Fibroblast of lung (primary cell): ENCODE measurements at regions not wholly inside any gene's neighbourhood (a gene's known extent, or its start where the extent isn't known, plus 50 kb on each side); places are given as distances from the start of the nearest gene placed in this dataset.

ENCODE experiments used
- DNase-seq, 2 donors: peaks; one replicate each; pipeline versions ENCODE4 v3.0.0 to v3.0.0-alpha.2; 2010; ENCODE audit warnings: low read depth in 2 of 2
- H2AFZ ChIP-seq: 2 replicates; pipeline ENCODE4 v1.5.1; 2012; ENCODE audit warnings: low read length, control low read depth, inconsistent platforms
- H3K27ac ChIP-seq: 2 replicates; pipeline ENCODE4 v1.5.1; 2011; ENCODE audit warnings: low read length, control low read depth; ENCODE audit not compliant: insufficient read depth
- H3K27me3 ChIP-seq: 2 replicates; pipeline ENCODE4 v1.5.1; 2011; ENCODE audit warnings: mild to moderate bottlenecking, low read length; ENCODE audit not compliant: control insufficient read depth, insufficient read depth
- H3K36me3 ChIP-seq: 2 replicates; pipeline ENCODE4 v1.5.1; 2011; ENCODE audit warnings: low read length; ENCODE audit not compliant: control insufficient read depth, insufficient read depth
- H3K4me1 ChIP-seq: 2 replicates; pipeline ENCODE4 v1.5.1; 2011; ENCODE audit warnings: low read length; ENCODE audit not compliant: control insufficient read depth, insufficient read depth; ENCODE audit errors: extremely low read depth
- H3K4me2 ChIP-seq: 2 replicates; pipeline ENCODE4 v1.5.1; 2011; ENCODE audit warnings: low read length, control low read depth; ENCODE audit not compliant: insufficient read depth; ENCODE audit errors: extremely low read depth
- H3K4me3 ChIP-seq, 4 experiments: fragments of 200-600 bp in 1 of 4; sonication (generic) in 1 of 4; replicated peaks in 1 of 4; 2 replicates each; pipeline ENCODE4 v1.5.1; 2011 to 2016; ENCODE audit warnings: low read length in 4 of 4, low read depth in 3 of 4, mild to moderate bottlenecking in 3 of 4, control low read depth in 2 of 4, inconsistent platforms in 1 of 4, mixed read lengths in 1 of 4; ENCODE audit not compliant: insufficient read depth in 1 of 4; ENCODE audit errors: control extremely low read depth in 1 of 4
- H3K79me2 ChIP-seq: 2 replicates; pipeline ENCODE4 v1.5.1; 2012; ENCODE audit warnings: mild to moderate bottlenecking, low read length, inconsistent platforms; ENCODE audit not compliant: control insufficient read depth, insufficient read depth
- H3K9ac ChIP-seq: 2 replicates; pipeline ENCODE4 v1.5.1; 2011; ENCODE audit warnings: mild to moderate bottlenecking, low read length, control low read depth; ENCODE audit not compliant: insufficient read depth
- H3K9me3 ChIP-seq: 2 replicates; pipeline ENCODE4 v1.5.1; 2012; ENCODE audit warnings: low read depth, low read length; ENCODE audit not compliant: control insufficient read depth, insufficient read depth
- H4K20me1 ChIP-seq: 2 replicates; pipeline ENCODE4 v1.5.1; 2011; ENCODE audit warnings: low read length; ENCODE audit not compliant: control insufficient read depth, insufficient read depth; ENCODE audit errors: extremely low read depth
- EZH2 ChIP-seq: IDR thresholded peaks from 2 replicates; pipeline ENCODE4 v1.5.1; 2012; ENCODE audit warnings: low read length, control low read depth, mild to moderate bottlenecking; ENCODE audit errors: missing control alignments
- TF ChIP-seq, protein P1 (sequence below), 2 donors: IDR thresholded peaks in 1 of 2; conservative IDR thresholded peaks in 1 of 2; 1 replicate in 1 of 2; 2 replicates in 1 of 2; pipeline ENCODE4 v1.5.1; 2011 to 2012; ENCODE audit warnings: low read length in 2 of 2, control low read depth in 1 of 2, inconsistent platforms in 1 of 2, low read depth in 1 of 2, mild to moderate bottlenecking in 1 of 2

DNA sequence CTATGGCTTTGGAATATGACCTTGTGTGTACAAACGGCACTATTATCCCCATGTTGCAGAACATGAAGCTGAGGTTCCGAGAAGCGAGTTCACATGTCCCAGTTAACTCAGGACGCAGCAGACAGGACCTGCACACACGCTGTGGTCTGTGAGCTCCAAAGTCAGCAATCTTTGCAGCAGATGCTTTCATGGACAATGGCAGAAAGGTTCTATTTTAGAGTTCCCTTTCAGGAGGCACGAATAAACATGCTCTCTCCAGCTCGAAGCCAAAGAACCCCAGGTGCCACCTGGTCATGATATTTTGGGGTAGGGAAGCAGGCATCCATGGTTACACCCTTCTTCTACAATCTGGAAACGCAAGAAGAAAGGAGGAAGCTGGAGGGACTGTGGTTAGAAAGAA is 412.0 kb downstream of the TMEM114 start:
- Histone ChIP-seq H2AFZ (no peak overlapping the region), H4K20me1 (no peaks in the 10 kb centered on the region), H3K27ac (no peak overlapping the region), H3K4me3 (no peak overlapping the region), H3K27me3 (no peaks in the 10 kb centered on the region), H3K79me2 (no peaks in the 10 kb centered on the region), H3K4me1 (no peaks in the 10 kb centered on the region), H3K9ac (no peak overlapping the region), H3K36me3 (no peaks in the 10 kb centered on the region), H3K4me2 (no peak overlapping the region), H3K9me3 (no peaks in the 10 kb centered on the region)
- TF ChIP-seq, protein P1, sequence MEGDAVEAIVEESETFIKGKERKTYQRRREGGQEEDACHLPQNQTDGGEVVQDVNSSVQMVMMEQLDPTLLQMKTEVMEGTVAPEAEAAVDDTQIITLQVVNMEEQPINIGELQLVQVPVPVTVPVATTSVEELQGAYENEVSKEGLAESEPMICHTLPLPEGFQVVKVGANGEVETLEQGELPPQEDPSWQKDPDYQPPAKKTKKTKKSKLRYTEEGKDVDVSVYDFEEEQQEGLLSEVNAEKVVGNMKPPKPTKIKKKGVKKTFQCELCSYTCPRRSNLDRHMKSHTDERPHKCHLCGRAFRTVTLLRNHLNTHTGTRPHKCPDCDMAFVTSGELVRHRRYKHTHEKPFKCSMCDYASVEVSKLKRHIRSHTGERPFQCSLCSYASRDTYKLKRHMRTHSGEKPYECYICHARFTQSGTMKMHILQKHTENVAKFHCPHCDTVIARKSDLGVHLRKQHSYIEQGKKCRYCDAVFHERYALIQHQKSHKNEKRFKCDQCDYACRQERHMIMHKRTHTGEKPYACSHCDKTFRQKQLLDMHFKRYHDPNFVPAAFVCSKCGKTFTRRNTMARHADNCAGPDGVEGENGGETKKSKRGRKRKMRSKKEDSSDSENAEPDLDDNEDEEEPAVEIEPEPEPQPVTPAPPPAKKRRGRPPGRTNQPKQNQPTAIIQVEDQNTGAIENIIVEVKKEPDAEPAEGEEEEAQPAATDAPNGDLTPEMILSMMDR (conservative IDR thresholded peaks at IDR 0.05 in 1 of 2, IDR thresholded peaks at IDR 0.05 in 1 of 2; ENCODE audit: low read depth in 1 of 2, low read length in 2 of 2): no peak
- TF ChIP-seq EZH2: no peak
- DNase-seq: no peak

DNA sequence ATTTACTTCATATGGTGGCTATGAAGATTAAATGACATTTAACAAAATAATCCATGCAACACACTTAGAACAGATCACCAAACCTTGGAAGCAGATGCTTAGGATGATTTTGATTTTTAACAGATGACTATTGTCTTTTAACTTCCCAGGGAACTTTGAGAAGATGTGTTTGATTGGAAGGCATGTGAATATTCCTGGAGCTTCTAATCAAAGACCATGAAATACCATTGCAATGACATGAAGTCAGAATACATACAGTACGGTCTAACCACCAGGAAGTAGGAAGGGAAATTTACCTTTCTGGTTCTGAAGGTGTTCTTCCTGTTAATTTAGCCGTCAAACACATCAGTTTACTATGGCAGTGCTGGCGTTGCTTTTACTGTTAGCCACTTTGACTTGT is 414.9 kb downstream of the TMEM114 start:
- Histone ChIP-seq H3K9ac (no peak overlapping the region), H2AFZ (no peak overlapping the region), H4K20me1 (no peaks in the 10 kb centered on the region), H3K4me1 (no peaks in the 10 kb centered on the region), H3K4me3 (no peak overlapping the region), H3K27ac (no peak overlapping the region), H3K27me3 (no peaks in the 10 kb centered on the region), H3K79me2 (no peaks in the 10 kb centered on the region), H3K4me2 (no peak overlapping the region), H3K36me3 (no peaks in the 10 kb centered on the region), H3K9me3 (no peaks in the 10 kb centered on the region)
- TF ChIP-seq, protein P1 (conservative IDR thresholded peaks at IDR 0.05 in 1 of 2, IDR thresholded peaks at IDR 0.05 in 1 of 2; ENCODE audit: low read depth in 1 of 2, low read length in 2 of 2): no peak
- TF ChIP-seq EZH2: no peak
- no peak for DNase-seq

DNA sequence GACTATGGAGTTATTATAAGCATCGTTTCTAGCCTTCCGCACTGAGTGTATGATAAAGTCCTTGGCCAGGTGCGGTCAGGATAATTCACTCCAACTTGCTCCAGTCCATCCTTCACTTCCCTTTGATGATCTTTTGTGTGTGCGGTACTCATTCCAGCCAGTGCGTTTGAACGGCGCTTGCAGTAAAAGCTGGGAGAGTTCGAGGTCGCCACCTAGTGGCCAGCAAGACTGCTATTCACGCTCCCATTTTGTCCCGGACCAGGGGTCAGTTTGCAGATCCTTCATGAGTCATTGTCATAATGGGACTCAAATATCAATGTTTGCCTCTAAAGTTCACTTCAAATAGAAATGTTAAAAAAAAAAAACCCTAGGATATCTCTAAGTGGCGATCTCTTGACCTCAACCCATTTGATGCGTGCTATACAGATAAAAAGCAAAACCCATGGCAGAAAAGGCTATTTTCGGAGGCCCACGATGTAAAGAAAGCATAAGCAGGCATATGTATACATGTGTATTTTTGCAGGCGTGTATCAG is 417.1 kb downstream of the TMEM114 start:
- no peak overlapping the region for H3K4me2 ChIP-seq
- TF ChIP-seq, protein P1 (conservative IDR thresholded peaks at IDR 0.05 in 1 of 2, IDR thresholded peaks at IDR 0.05 in 1 of 2; ENCODE audit: low read depth in 1 of 2, low read length in 2 of 2): peak; percentile 26 to 35
- TF ChIP-seq EZH2: no peak
- no peaks in the 10 kb centered on the region for H3K36me3 ChIP-seq
- DNase-seq: peak; percentile 5 to 25
- H3K9me3 ChIP-seq: no peaks in the 10 kb centered on the region
- H3K27me3 ChIP-seq: no peaks in the 10 kb centered on the region
- H3K4me3 ChIP-seq: no peak overlapping the region
- no peak overlapping the region for H2AFZ ChIP-seq
- H4K20me1 ChIP-seq: no peaks in the 10 kb centered on the region
- no peaks in the 10 kb centered on the region for H3K4me1 ChIP-seq
- no peak overlapping the region for H3K27ac ChIP-seq
- no peaks in the 10 kb centered on the region for H3K79me2 ChIP-seq
- no peak overlapping the region for H3K9ac ChIP-seq
